H1 (cell line): ENCODE measurements at regions not wholly inside any gene's neighbourhood (a gene's known extent, or its start where the extent isn't known, plus 50 kb on each side); places are given as distances from the start of the nearest gene placed in this dataset.

ENCODE experiments used
- CTCF ChIA-PET: fragments of 300-600 bp; sonication (Branson Sonifier 250); formaldehyde crosslinking; loops from one replicate; lab custom pipeline; 2021; ENCODE audit not compliant: partially characterized antibody; lab: Charles Lee
- POLR2A ChIA-PET: fragments of 300-600 bp; sonication (Branson Sonifier 250); formaldehyde crosslinking; loops from one replicate; lab custom pipeline; 2021; ENCODE audit warnings: inconsistent platforms; ENCODE audit not compliant: partially characterized antibody; lab: Charles Lee
- DNase-seq, 2 experiments: peaks; one replicate each; pipeline versions ENCODE4 v3.0.0 to v3.0.0-alpha.2; 2010 to 2022; ENCODE audit warnings: low spot score in 2 of 2, low read depth in 1 of 2, mixed read lengths in 1 of 2
- FAIRE-seq: peaks from 2 replicates; lab custom pipeline; 2011; peaks lifted over from hg19 to GRCh38; lab: Jason Lieb, UNC
- H2AFZ ChIP-seq: 2 replicates; pipeline ENCODE4 v1.8.1; 2012; ENCODE audit warnings: low read length, inconsistent platforms
- H2AK5ac ChIP-seq: 2 replicates; pipeline ENCODE4 v1.6.1; 2013; ENCODE audit warnings: low read depth, low read length
- H2BK120ac ChIP-seq: replicated peaks from 2 replicates; pipeline ENCODE3; 2013; ENCODE audit warnings: low read depth, low read length, inconsistent platforms
- H2BK12ac ChIP-seq: 2 replicates; pipeline ENCODE4 v1.6.1; 2013; ENCODE audit warnings: low read depth, low read length
- H2BK15ac ChIP-seq: 2 replicates; pipeline ENCODE4 v1.6.1; 2013; ENCODE audit warnings: low read length
- H2BK20ac ChIP-seq: 2 replicates; pipeline ENCODE4 v1.6.1; 2013; ENCODE audit warnings: low read length
- H2BK5ac ChIP-seq: 2 replicates; pipeline ENCODE4 v1.6.1; 2013; ENCODE audit warnings: low read depth, low read length
- H3K14ac ChIP-seq: 2 replicates; pipeline ENCODE4 v1.6.1; 2013; ENCODE audit warnings: inconsistent platforms; ENCODE audit not compliant: insufficient read length
- H3K18ac ChIP-seq: 2 replicates; pipeline ENCODE4 v1.6.1; 2013; ENCODE audit warnings: low read length; ENCODE audit errors: extremely low read depth
- H3K23ac ChIP-seq: 2 replicates; pipeline ENCODE4 v1.6.1; 2013; ENCODE audit warnings: inconsistent platforms; ENCODE audit not compliant: insufficient read length
- H3K23me2 ChIP-seq: 2 replicates; pipeline ENCODE4 v1.6.1; 2013; ENCODE audit warnings: low read depth, low read length
- H3K27ac ChIP-seq: 2 replicates; pipeline ENCODE4 v1.6.1; 2011; ENCODE audit warnings: low read depth, low read length, inconsistent platforms
- H3K27me3 ChIP-seq, 4 experiments: replicated peaks in 1 of 4; 1 replicate in 1 of 4; 2 replicates in 3 of 4; pipeline versions ENCODE4 v1.6.1 to v1.8.1; 2011 to 2013; ENCODE audit warnings: low read length in 3 of 4, mild to moderate bottlenecking in 3 of 4, inconsistent platforms in 2 of 4, mixed read lengths in 2 of 4, moderate library complexity in 1 of 4; ENCODE audit not compliant: control insufficient read depth in 3 of 4, insufficient read depth in 3 of 4; ENCODE audit errors: extremely low read depth in 1 of 4
- H3K36me3 ChIP-seq, 4 experiments: 2 replicates each; pipeline versions ENCODE4 v1.6.1 to v1.8.1; 2011 to 2013; ENCODE audit warnings: mild to moderate bottlenecking in 4 of 4, low read length in 3 of 4, moderate library complexity in 2 of 4, control low read depth in 1 of 4, inconsistent platforms in 1 of 4; ENCODE audit not compliant: insufficient read depth in 4 of 4, control insufficient read depth in 2 of 4
- H3K4ac ChIP-seq: replicated peaks from 2 replicates; pipeline ENCODE3; 2013; ENCODE audit warnings: low read length, low read depth, mixed read lengths, inconsistent platforms; ENCODE audit not compliant: insufficient read length
- H3K4me1 ChIP-seq, 4 experiments: replicated peaks in 1 of 4; 1 replicate in 1 of 4; 2 replicates in 3 of 4; pipeline versions ENCODE4 v1.6.1 to v1.8.1; 2011 to 2013; ENCODE audit warnings: low read length in 3 of 4, inconsistent platforms in 2 of 4, mixed read lengths in 1 of 4; ENCODE audit not compliant: insufficient read depth in 4 of 4, control insufficient read depth in 3 of 4
- H3K4me2 ChIP-seq, 2 experiments: 2 replicates each; pipeline versions ENCODE4 v1.6.1 to v1.8.1; 2011 to 2013; ENCODE audit warnings: low read depth in 2 of 2, low read length in 2 of 2, control low read depth in 1 of 2, inconsistent platforms in 1 of 2, mild to moderate bottlenecking in 1 of 2; ENCODE audit not compliant: insufficient read depth in 1 of 2
- H3K4me3 ChIP-seq, 4 experiments: fragments of 200-600, 300-600 bp in 1 of 4; sonication (generic), shearing (Covaris generic), sonication (Bioruptor Twin) in 1 of 4; 2 replicates each; pipeline versions ENCODE4 v1.5.1 to v1.8.1; 2011 to 2016; ENCODE audit warnings: low read length in 4 of 4, low read depth in 3 of 4, control low read depth in 2 of 4, inconsistent platforms in 2 of 4, mild to moderate bottlenecking in 2 of 4, mixed read lengths in 1 of 4, moderate library complexity in 1 of 4; ENCODE audit not compliant: insufficient read depth in 2 of 4; ENCODE audit errors: extremely low read depth in 1 of 4
- H3K56ac ChIP-seq: replicated peaks from 2 replicates; pipeline ENCODE3; 2013; ENCODE audit warnings: low read depth, mild to moderate bottlenecking, mixed read lengths, low read length, inconsistent platforms; ENCODE audit not compliant: insufficient read length
- H3K79me1 ChIP-seq: 2 replicates; pipeline ENCODE4 v1.6.1; 2013; ENCODE audit warnings: low read depth, low read length, control low read depth
- H3K79me2 ChIP-seq, 2 experiments: 2 replicates each; pipeline versions ENCODE4 v1.6.1 to v1.8.1; 2012 to 2013; ENCODE audit warnings: low read length in 2 of 2, mild to moderate bottlenecking in 2 of 2, inconsistent platforms in 1 of 2; ENCODE audit not compliant: insufficient read depth in 2 of 2, control insufficient read depth in 1 of 2
- H3K9ac ChIP-seq, 4 experiments: replicated peaks in 1 of 4; 1 replicate in 1 of 4; 2 replicates in 3 of 4; pipeline versions ENCODE4 v1.6.1 to v1.8.1; 2011 to 2013; ENCODE audit warnings: low read depth in 3 of 4, low read length in 3 of 4, control low read depth in 2 of 4, mild to moderate bottlenecking in 2 of 4, moderate library complexity in 2 of 4, inconsistent platforms in 1 of 4; ENCODE audit errors: extremely low read depth in 1 of 4
- H3K9me3 ChIP-seq, 2 experiments: 2 replicates each; pipeline versions ENCODE4 v1.6.1 to v1.8.1; 2012 to 2013; ENCODE audit warnings: mild to moderate bottlenecking in 2 of 2, moderate library complexity in 2 of 2, control low read depth in 1 of 2, inconsistent platforms in 1 of 2, low read depth in 1 of 2, low read length in 1 of 2, mixed read lengths in 1 of 2; ENCODE audit not compliant: insufficient read depth in 2 of 2
- H4K20me1 ChIP-seq, 2 experiments: replicated peaks in 1 of 2; 2 replicates each; pipeline versions ENCODE3 to v1.8.1; 2011 to 2013; ENCODE audit warnings: inconsistent platforms in 2 of 2, low read length in 2 of 2, mild to moderate bottlenecking in 1 of 2; ENCODE audit not compliant: insufficient read depth in 2 of 2, control insufficient read depth in 1 of 2
- H4K5ac ChIP-seq: 2 replicates; pipeline ENCODE4 v1.6.1; 2013; ENCODE audit warnings: low read length, low read depth, mixed read lengths, inconsistent platforms; ENCODE audit not compliant: insufficient read length
- H4K8ac ChIP-seq: 2 replicates; pipeline ENCODE4 v1.8.0; 2013; ENCODE audit warnings: mild to moderate bottlenecking, moderate library complexity, low read length, inconsistent platforms; ENCODE audit not compliant: insufficient read depth; ENCODE audit errors: extremely low read depth
- H4K91ac ChIP-seq: replicated peaks from 2 replicates; pipeline ENCODE3; 2013; ENCODE audit warnings: low read length, mixed read lengths, inconsistent platforms; ENCODE audit not compliant: insufficient read length
- BCL11A ChIP-seq, 2 experiments: IDR thresholded peaks; one replicate each; pipeline ENCODE4 v1.6.1; 2011; ENCODE audit warnings: low read depth in 2 of 2, low read length in 2 of 2, mild to moderate bottlenecking in 2 of 2
- EGR1 ChIP-seq: IDR thresholded peaks from 2 replicates; pipeline ENCODE4 v1.6.1; 2011; ENCODE audit warnings: low read depth, low read length, borderline replicate concordance
- GTF2F1 ChIP-seq: IDR thresholded peaks from 2 replicates; pipeline ENCODE4 v1.6.1; 2012; ENCODE audit warnings: low read depth, low read length, improper control_type of control experiment, borderline replicate concordance
- HDAC2 ChIP-seq, 2 experiments: fragments of 300-600 bp in 1 of 2; sonication (generic) in 1 of 2; IDR thresholded peaks; 2 replicates each; pipeline ENCODE4 v1.6.1; 2011 to 2012; ENCODE audit warnings: low read depth in 2 of 2, low read length in 2 of 2, mild to moderate bottlenecking in 2 of 2, moderate library complexity in 2 of 2, borderline replicate concordance in 1 of 2, inconsistent platforms in 1 of 2
- MAFK ChIP-seq: IDR thresholded peaks from 2 replicates; pipeline ENCODE4 v1.6.1; 2012; ENCODE audit warnings: low read depth, mild to moderate bottlenecking, improper control_type of control experiment, low read length
- POLR2A ChIP-seq, 2 experiments: IDR thresholded peaks; 1 replicate in 1 of 2; 2 replicates in 1 of 2; pipeline ENCODE4 v1.6.1; 2011; ENCODE audit warnings: low read depth in 2 of 2, low read length in 2 of 2, mild to moderate bottlenecking in 2 of 2; ENCODE audit errors: control extremely low read depth in 1 of 2
- RNF2 ChIP-seq: fragments of 200-900, 300-1000 bp; sonication (generic); IDR thresholded peaks from 2 replicates; pipeline ENCODE4 v1.7.1; 2016; ENCODE audit warnings: borderline replicate concordance, low read depth, mild to moderate bottlenecking, antibody characterized with exemption, low read length; ENCODE audit not compliant: poor library complexity, severe bottlenecking; ENCODE audit errors: missing control alignments
- SAP30 ChIP-seq: fragments of 300-600 bp; sonication (generic); IDR thresholded peaks from 2 replicates; pipeline ENCODE4 v1.7.1; 2012; ENCODE audit warnings: low read length, moderate library complexity, mild to moderate bottlenecking, inconsistent platforms; ENCODE audit not compliant: insufficient read depth, insufficient replicate concordance
- WGBS, 2 experiments: shearing (Covaris generic) in 1 of 2; methylation state at CpG; one replicate each; pipeline versions ENCODE4 v1.1.6 to v1.1.7; 2013 to 2015; ENCODE audit warnings: low lambda C conversion rate in 2 of 2, mixed read lengths in 2 of 2, inconsistent platforms in 1 of 2, low coverage in 1 of 2, missing lambda C conversion rate in 1 of 2; ENCODE audit not compliant: insufficient replicate concordance in 2 of 2, insufficient coverage in 1 of 2, insufficient read length in 1 of 2; ENCODE audit errors: extremely low coverage in 1 of 2, missing lambda C conversion rate in 1 of 2; 5-methylcytosine and 5-hydroxymethylcytosine counted together

DNA sequence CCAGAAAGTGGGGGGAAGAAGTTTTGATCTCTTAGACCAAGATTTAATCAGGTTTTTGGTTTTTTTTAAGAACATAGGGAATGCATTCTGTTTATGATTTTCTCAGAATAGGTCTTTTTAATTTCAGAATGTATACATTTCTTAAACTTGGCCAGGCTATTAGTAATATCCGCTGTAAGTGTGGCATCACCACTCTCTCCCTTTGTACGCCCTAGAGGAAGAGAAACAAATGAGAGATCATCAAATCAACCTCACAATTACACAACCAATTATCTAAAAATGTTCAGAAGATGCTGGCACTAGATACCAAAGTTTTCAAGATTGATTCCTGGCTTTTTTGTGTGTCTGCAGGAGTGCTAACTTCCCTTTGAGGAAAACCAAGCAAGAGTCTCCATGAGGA, 70.0 kb downstream of the KLF6 start:
- Histone ChIP-seq H2BK12ac (no peak overlapping the region), H3K4me1 (no peaks in the 10 kb centered on the region), H3K23ac (no peak overlapping the region), H4K20me1 (peaks cover 0 to 3% of the 10 kb centered on the region in 2 experiments), H3K4me2 (no peak overlapping the region), H2BK120ac (no peak overlapping the region), H4K5ac (no peak overlapping the region), H2AK5ac (no peak overlapping the region), H3K79me1 (no peaks in the 10 kb centered on the region), H2BK15ac (no peak overlapping the region), H3K18ac (no peak overlapping the region), H3K27ac (no peak overlapping the region), H3K27me3 (no peaks in the 10 kb centered on the region), H2BK20ac (no peak overlapping the region), H3K36me3 (no peaks in the 10 kb centered on the region), H2BK5ac (no peak overlapping the region), H3K23me2 (no peaks in the 10 kb centered on the region; the same call in 1 of the 2 replicates), H3K79me2 (no peaks in the 10 kb centered on the region), H2AFZ (no peak overlapping the region), H3K56ac (no peak overlapping the region), H3K9ac (no peak overlapping the region), H3K4ac (no peak overlapping the region), H3K4me3 (no peak overlapping the region), H3K9me3 (peaks cover 0 to 6% of the 10 kb centered on the region in 2 experiments; a peak in 2 of 4 replicates), H4K8ac (no peak overlapping the region), H4K91ac (no peak overlapping the region), H3K14ac (no peak overlapping the region)
- FAIRE-seq (no peak), DNase-seq (no peak)
- ChIA-PET CTCF (interaction anchor here (0.9 kb wide), 1 partner anchor 499 kb away, joined by 3 read pairs; no protein-coding TSS in a partner anchor), POLR2A (no interaction called here)
- TF ChIP-seq POLR2A (IDR thresholded peaks at IDR 0.05; ENCODE audit: control extremely low read depth in 1 of 2, low read depth in 2 of 2, low read length in 2 of 2) (no peak), EGR1 (no peak), BCL11A (IDR thresholded peaks at IDR 0.05; ENCODE audit: low read depth in 2 of 2, low read length in 2 of 2) (no peak), GTF2F1 (no peak), SAP30 (no peak), RNF2 (no peak), HDAC2 (IDR thresholded peaks at IDR 0.05; ENCODE audit: borderline replicate concordance in 1 of 2, low read depth in 2 of 2, low read length in 2 of 2) (no peak), MAFK (no peak)
- WGBS, 2 experiments = 96% methylated on average over 2 of the region's 2 CpGs; no CpG with 5 or more reads in 1 of the 2 experiments
